ELF-1 (cell line): ENCODE measurements at regions not wholly inside any gene's neighbourhood (a gene's known extent, or its start where the extent isn't known, plus 50 kb on each side); places are given as distances from the start of the nearest gene placed in this dataset.

Experiments used
- DNase-seq: peaks from one replicate; pipeline ENCODE4 v3.0.0-alpha.2; 2016; ENCODE audit warnings: low read depth, low spot score

DNA sequence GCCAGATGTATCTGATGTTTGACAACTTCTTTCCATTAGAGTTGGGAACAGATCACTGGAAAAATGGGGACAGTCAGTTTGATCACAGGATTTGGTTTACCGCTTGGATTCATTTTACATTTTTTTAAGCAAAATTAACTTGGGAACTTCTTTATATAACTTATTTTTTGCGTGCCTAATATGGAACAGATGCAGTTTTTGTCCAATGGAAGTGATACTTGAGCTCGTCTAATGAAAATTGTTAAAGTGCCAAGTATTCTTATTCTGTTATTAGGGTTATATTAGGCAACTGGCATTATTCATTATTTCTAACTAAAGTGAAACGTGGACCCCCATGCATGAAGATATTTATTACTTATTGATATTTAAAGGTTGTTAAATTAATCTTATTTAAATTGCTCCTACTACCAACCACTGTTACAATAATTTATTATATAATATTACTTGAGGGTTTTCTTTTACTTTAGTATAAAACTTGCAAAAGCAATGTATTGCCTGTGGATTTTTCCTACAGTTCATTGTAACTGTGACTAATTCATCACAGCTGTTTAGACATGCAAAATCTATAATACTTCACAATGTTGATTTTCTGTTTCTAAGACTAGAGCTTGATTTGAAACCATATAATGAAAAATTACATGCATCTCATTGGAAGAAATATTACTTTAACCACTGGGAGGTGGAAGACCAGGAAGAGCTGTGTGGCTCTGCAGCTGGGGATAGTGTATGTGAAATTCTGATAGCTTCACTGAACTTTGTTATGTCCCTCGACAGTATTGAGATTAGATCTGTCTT lies 787.3 kb upstream of the WWC1 start:
- DNase-seq: no peak

DNA sequence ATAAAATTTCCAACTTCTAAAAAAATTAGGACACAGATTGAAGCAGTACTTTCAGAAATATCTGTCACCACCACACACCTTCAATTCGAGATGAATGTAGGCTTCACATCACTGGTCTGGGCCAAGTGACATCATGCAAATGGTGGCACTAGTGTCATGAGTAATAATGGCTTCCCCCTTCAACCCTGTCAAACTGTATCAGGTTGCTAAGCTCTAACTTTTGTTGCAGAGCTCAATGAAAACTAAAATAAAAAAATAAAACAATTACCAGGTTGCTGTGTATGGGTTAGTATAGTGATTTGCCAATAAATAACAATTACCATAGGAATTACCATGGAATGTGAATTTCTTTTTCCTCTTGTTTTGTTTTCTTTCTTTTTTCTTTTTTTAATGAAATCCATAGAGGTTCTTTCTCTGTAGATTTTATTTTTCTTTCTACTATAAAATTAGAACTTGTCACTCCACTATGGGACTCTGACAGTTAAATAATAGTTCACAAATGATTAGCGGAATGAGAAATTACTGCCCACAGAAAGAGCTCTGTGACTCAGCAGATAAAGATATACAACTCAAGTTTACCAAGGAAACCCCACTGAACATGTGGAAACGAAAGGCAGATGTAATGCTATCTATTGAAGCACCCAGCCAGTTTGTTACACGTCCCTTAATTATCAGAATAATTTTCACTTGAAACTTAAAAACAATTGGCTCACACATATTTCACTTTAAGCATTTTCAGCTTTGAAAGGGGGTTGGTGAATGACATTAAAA lies 783.8 kb upstream of the WWC1 start:
- DNase-seq: no peak

DNA sequence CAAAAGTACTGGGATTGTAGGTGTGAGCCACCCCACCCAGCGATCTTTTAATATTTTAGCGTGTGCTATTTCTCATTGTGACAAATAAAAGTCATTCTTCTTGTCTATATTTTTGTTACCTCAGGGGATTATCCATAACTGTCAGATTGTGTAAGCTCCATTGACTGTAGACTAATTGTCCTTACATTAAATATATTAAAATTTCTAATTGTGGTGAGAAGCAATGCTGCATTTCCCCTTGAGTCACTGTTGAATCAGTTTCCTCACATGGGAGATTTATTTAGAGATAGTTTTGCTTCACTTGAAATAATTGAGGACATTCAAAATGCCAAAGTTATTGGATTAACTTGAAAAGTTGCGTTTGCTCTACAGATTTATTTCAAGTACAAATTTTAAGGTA lies 782.4 kb upstream of the WWC1 start:
- no peak for DNase-seq

DNA sequence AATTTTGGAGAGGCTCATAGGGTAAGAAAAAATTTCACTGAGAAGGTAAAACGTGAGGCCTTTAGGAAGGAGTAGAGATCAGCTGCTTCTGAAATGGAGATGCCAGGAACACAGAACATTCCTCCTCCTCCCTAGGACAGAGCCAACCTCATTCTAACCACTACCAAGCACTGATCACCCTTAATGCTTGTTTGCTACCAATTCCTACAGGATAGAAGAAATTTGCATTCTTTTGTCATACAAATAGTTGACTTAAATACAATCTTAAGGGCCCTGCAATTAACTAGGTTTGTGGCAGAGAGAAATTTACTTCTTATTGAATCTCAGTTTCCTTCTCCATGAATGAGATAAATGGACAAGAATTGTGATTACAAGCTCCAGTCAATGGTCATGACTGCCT lies 780.2 kb upstream of the WWC1 start:
- DNase-seq: peak; percentile 4

DNA sequence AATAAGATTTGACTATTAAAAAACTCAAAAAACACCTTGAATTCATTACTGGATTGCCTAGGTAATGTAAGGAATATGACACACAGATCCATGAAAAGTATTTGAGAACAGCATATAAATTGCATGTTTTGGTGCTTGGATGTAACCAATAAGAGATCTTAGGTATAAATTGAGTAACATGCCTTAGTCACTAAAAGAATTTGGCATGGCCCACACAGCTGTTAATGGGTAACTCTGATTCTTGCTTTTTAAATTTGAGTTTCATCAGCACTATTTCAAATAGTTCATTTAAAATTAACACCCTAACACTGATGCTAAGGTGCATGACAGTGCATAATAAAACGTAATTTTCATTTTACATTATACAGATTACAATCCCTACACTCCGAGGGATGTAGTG lies 779.3 kb upstream of the WWC1 start:
- no peak for DNase-seq

DNA sequence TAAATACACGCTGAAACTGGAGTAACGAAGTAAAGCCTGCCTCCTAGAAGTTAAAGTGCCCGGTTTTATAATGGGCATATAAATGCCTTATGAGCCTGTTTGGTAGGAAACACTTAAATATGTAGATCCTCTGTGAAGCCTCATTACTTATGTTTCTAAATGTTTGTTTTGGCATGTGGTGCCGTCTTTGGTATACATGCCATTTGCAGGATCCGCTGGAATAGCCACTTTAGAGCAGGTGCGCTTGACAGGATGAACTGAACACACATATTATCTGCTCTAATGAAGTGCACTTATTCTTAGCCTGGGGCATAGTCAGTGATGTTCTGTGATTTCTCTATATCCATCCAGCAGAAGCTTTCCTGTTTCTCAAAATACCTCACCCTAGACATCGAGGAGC lies 778.1 kb upstream of the WWC1 start:
- DNase-seq: no peak

DNA sequence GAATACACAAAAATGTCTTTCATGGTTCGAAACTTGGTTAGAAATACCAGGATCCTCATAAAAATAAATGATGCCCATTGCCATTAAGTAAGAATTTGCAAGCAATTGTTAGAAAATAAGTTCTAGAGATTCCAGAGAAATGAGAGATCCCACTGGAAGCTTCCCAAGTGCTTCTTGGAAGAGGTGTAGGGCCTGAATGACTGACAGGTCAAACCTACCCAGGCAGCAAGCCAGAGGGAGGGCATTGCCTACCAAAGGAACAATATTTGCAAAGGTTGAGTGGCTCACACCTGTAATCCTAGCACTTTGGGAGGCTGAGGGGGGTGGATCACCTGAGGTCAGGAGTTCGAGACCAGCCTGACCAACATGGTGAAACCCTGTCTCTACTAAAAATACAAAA lies 777.0 kb upstream of the WWC1 start:
- DNase-seq: no peak

DNA sequence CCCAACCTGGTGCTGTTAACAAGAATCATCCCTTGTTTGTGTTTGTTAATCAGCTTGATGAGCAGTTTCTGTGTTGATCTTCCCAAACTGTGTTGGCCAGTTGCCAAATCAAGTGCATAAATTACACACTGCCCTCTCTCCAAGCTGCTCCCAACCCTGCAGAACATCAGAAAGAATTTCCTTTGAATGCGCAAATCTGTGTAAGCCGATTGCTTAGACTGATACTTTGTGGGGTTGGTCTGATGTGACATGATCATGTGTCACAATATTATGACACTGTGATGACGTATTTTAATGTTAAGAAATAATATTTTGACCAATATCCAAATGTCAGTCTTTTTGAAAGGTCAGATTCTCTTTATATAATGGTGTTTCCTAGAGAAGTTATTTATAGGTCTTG lies 766.4 kb upstream of the WWC1 start:
- DNase-seq: no peak

DNA sequence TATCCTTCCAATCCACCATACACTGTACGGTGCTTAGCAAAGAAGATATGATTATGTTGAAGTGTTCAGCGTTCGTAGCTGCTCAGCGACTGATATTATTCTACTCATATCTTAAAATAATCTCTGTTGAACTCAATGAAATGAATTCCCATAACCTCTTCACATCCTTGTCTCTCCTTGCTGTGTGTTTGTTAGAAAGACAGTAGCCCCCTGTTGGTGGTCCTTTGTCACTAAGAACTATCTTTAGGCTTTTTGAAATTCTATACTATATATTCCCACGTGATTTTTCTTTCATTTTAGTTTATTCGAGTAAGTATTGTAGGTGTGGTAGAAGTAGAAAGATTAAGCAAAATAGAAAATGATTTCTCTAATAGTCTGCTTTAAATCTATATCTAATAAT lies 762.8 kb upstream of the WWC1 start:
- DNase-seq: no peak

DNA sequence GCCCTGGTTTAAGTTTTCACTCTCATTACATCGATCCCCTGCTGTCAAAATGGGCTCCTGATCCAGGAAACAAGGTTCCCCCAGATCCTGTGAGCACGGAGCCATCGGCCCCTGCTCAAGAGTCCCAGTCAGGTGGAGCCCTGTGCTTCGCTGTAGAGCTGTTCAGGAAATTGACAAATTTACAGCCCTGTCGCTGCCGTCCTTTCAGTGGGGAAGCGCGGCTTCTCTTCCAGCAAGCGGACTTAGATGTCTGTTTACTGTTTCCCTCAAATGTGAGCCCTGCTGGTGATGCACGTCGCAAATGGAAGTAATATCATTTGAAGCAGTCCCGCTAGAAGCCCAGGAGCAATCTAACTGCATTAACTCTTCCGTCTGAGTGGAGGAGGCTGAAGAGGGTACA lies 760.9 kb upstream of the WWC1 start:
- DNase-seq: no peak

DNA sequence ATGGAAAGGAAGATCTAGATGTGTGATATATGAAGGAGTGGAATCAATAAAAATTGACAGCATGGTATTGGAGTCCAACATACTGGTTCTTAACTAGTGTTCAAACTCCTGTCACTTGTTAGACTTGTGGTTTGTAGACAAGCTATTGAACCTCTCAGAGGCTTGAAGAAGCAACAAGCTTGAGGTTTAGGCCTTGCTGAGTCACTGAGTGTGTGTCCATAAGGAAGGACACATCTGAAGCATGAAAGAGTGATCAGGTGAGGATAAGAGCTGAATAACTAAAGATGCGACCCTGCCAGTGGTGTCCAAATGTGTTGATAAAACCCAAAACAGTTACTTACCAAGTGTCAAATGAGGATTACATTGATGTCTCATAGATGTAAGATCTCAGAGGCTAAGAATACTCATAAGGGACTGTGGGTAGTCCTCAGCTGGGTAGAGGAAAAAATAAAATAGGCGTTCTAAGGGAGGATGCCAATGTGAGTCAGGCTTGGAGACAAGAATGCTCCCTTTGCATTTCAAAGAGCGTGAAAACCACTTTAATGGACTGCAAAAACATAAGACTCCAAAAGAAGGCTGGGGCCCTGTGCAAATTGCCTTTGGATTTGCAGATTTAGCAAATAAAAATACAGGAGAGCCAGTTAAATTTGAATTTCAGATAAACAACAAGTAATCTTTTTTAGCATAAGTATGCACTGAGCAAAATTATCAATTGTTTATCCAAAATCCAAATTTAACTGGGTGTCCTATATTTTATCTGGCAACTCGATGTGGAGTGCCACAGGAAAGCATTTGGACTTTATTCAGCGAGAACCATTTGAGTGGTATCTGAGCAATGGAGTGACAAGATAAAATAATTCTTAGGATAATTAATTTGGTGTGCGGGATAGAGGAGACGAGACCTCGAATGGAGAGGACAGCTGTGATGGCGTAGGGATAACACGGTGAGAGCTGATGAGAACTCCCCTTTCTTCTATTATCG lies 757.3 kb upstream of the WWC1 start:
- DNase-seq: no peak

DNA sequence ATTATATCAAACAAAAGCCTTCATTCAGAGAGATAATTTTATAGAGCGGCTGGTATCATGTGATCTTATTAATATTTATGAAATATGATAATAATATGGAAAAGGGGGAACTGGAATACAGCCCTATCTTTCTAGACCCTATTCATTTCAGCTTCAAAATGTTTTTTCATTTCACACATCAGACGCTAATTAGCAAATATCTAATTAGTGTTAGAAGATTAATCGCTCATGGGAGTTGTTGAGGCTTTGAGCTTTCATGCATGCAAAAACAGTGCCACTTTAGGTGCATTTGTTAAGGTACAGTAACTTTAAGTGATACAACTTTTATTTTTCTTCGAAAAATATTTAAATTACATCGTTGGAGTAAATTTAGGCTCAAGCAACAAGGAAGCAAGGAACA lies 751.7 kb upstream of the WWC1 start:
- DNase-seq: no peak

DNA sequence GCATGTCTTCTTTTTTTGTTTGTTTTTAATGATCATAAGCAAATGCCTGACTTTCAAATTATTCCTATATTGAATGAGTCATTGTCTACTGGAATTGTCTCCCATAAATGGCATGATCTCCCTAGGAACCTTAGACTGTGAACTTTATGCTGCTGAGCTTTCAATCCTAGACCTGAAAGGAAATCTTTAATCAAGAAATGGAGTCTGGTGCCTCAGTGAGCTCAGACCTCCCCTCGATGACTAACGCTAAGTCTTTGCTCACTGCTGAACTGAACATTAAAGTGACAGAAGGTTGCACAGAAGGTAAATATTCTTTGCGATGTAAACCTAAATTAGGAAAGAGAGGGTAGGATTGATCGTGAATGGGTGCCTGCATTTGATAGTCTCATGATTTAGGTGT lies 745.2 kb upstream of the WWC1 start:
- DNase-seq: no peak

DNA sequence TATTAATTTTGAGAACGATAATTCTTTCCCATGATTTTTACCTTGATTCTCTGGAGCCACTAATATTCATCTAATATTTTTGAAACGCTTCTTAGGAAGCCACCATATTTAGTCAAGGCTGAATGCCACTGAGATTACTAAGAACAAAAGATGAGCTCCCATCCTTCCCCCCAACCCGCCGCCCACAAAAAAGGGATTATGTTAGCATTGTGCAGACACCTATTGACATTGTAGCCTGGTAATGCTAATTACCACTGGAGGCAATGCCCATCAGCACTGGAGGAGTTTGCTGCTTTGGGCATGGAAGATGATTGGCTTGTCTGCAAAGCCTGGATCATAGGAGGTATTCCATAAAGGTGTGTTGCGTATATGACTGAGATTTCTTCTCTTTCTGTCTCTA lies 739.1 kb upstream of the WWC1 start:
- no peak for DNase-seq

DNA sequence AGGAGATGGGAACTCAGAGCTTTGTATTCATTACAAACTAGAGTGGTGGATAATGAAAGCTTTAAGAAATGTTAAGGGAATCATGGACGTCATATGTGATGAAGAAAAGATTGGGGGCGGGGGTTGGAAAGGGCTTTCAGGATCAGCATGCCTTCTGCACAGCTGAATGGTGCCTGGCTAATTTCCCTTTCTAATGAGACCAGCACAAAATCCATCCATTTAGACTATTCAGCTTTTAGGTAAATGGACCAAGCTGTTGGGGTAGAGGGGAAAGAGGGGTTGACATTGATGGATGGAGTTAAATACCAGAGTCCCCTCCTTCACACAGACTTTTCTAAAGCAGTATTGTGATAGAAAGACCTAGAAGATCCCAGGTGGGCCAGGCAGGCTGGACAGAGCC lies 737.9 kb upstream of the WWC1 start:
- DNase-seq: no peak

DNA sequence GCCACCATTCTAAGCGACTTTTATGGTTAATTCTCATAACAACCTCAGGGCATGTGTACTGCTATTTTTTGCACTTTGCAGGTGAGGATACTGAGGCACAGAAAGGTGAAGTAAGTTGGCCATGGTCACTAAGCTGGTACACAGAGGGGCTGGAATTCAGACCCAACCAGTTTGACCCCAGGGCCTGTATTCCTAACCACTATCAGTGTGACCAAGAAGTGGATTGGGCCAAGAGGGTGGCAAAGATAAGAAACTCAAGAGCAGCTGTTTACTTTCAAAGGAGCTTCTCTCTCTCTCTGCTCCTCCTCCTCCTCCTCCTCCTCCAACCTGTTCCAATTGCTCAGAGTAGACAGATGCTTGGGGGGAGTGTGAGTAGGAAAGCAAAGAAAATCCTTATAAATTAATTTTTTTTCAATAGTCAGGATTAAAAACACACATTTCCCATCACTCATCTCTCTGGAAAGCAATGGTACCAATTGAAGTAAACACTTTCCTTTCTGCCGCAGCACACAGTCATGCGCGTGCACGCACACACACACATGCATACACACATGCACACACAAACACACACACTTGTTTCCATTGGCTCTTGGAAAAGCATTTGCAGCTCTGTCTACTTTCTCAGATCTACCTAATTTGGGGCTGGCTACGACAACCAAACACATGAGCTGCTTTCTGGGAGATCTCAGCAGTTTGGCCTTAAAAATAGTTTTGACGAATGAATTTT lies 736.7 kb upstream of the WWC1 start:
- DNase-seq: no peak

DNA sequence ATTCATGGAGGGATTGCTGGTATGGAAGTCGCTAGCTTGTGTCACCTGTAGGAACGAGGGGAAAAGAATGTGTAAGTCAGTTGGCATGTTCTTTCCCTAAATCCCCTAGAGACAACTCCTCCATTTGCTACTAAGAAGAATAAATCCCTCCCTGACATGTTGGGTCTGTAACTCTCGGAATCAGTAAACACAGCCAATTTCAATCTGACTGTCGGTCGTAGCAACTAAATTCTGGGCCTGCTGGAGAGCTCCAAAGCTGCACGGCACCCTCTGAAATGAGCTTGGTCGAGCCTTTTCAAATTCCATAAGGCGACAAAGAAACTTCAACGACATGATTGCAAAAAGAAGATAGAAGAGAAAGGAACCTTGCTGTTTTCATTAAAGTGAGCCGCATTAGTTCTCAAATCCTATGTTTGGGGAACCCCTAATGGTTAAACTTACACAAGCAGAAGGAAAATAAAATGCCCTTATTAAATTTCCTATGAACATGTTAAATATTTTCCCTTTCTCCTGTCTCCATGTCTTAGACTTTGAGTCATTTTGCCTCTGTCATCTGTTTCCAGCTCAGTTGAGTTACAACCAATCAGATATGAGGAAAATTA lies 735.8 kb upstream of the WWC1 start:
- no peak for DNase-seq

DNA sequence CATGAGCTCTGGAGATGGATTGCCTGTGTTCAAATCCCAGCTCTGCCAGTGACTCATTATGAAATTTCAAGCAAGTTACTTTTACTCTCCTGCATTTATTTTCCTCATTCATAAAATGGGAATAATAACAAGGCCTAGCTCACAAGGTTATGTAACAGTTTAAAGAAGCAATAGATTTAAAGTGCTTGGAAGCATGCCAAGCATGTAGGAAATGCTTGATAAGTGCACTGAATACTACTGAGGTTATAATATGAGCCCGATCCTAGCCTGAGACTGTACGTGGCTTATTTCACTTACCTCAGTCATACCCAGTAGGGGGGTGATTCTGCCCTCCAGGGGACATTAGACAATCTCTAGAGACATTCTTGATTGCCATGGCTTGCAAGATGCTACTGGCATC lies 734.1 kb upstream of the WWC1 start:
- DNase-seq: no peak

DNA sequence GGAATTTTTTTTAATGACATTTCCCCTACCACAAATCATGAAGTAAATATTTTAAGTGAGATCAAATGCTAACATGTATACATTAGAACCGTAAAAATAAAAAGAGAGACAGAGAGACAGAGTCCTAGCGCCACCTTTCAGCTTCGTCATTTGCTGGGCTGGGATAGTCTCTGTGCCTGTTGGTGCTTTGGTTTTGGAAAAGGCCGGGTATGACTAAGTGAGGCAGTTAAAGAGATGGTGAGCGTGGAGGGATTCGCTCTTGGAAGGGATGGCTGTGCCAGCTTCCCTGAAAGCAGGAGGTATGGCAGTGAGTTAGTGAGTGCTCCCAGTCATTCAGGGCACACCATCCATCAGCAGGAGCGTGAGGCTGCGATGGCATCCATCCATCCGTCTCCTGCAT lies 729.6 kb upstream of the WWC1 start:
- no peak for DNase-seq

DNA sequence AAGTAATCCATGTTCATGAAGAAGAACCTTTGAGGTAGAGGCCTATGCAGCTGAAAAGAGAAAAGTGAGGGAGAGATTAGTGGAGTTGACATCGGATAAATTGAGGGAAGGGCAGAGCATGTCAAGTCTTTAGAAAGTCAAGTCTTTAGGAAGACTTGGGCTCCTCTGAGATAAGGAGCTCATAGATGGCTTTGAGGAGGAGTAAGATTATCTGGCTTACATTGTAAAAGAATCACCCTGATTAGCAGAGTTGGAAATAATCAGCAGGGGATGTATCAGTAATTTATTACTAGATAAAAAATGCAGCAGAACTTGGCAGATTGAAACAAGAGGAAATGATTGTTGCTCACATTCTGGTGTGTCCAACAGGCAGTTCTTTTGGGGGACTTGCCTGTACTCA lies 727.2 kb upstream of the WWC1 start:
- DNase-seq: no peak
